ENCODE measurements at regions not wholly inside any gene's neighbourhood (a gene's known extent, or its start where the extent isn't known, plus 50 kb on each side); places are given as distances from the start of the nearest gene placed in this dataset.

DNA sequence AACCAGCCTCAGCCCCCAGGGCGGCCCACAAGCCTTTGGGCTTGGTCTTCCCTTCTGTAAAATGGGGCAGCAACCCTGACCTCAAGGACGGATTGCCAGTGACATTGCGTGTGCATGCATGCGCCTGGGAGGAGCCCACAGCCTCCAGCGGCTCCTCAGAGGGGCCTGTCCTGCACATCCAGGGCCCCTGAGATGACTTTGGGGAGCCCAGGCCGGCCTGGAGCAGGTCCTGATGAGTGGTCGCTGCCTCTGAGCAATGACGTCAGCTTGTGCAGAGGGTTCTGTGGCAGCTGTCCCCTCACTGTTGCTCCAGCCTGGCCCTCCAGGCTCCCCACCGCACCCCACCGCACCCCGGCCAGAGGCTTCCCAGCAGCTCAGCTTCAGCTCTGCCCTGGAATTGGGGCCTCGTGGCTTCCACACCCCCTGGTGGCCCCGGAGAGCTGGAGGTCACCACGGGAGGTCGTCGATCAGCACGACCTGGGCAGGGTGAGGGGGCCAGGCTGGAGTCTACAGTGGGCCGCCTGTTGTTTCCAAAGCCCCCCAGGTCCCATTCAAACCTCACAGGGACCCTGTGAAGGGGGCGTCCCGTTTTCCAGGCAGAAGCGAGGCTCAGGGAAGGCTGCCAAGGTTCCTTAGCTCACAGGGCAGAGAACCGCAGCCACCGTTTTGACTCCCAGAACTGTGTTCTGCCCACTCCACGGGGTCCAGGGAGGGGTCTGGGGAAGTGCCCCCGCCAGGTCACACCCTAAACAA, 341.8 kb downstream of the SEC14L1 start:
- TF ChIP-seq, protein P1, sequence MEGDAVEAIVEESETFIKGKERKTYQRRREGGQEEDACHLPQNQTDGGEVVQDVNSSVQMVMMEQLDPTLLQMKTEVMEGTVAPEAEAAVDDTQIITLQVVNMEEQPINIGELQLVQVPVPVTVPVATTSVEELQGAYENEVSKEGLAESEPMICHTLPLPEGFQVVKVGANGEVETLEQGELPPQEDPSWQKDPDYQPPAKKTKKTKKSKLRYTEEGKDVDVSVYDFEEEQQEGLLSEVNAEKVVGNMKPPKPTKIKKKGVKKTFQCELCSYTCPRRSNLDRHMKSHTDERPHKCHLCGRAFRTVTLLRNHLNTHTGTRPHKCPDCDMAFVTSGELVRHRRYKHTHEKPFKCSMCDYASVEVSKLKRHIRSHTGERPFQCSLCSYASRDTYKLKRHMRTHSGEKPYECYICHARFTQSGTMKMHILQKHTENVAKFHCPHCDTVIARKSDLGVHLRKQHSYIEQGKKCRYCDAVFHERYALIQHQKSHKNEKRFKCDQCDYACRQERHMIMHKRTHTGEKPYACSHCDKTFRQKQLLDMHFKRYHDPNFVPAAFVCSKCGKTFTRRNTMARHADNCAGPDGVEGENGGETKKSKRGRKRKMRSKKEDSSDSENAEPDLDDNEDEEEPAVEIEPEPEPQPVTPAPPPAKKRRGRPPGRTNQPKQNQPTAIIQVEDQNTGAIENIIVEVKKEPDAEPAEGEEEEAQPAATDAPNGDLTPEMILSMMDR (conservative IDR thresholded peaks at IDR 0.05 in 1 of 2, IDR thresholded peaks at IDR 0.05 in 1 of 2; ENCODE audit: low read depth in 1 of 2, low read length in 2 of 2): no peak
- TF ChIP-seq EZH2 (IDR thresholded peaks at IDR 0.05; ENCODE audit: low read length, missing control alignments): no peak
